ENCODE measurements at regions not wholly inside any gene's neighbourhood (a gene's known extent, or its start where the extent isn't known, plus 50 kb on each side); places are given as distances from the start of the nearest gene placed in this dataset.

GRCh38 chr9:26335116-26335515 is 557.5 kb downstream of the CAAP1 start (continued):
- no peak for TF ChIP-seq ZBTB26 (tag by site-specific recombination; optimal IDR thresholded peaks at IDR 0.05)
- TF ChIP-seq ZNF785 (tag by site-specific recombination; IDR thresholded peaks at IDR 0.05) = no peak
- no peak for TF ChIP-seq MEIS1 (CRISPR knock-in tag; IDR thresholded peaks at IDR 0.05; ENCODE audit: borderline replicate concordance)
- TF ChIP-seq ZBTB1 (tag by site-specific recombination; IDR thresholded peaks at IDR 0.05) = no peak

GRCh38 chr9:26334706-26335105 is 557.9 kb downstream of the CAAP1 start:
- TF ChIP-seq ZNF549 (tag by site-specific recombination; IDR thresholded peaks at IDR 0.05) (no peak), INSM2 (tag by site-specific recombination; IDR thresholded peaks at IDR 0.05) (no peak), ZNF544 (tag by site-specific recombination; IDR thresholded peaks at IDR 0.05) (no peak), ZNF792 (tag by site-specific recombination; IDR thresholded peaks at IDR 0.05) (no peak), ZNF394 (tag by site-specific recombination; IDR thresholded peaks at IDR 0.05; ENCODE audit: borderline replicate concordance) (no peak), ZNF529 (tag by site-specific recombination; IDR thresholded peaks at IDR 0.05; ENCODE audit: insufficient replicate concordance) (no peak), ZNF157 (tag by site-specific recombination; IDR thresholded peaks at IDR 0.05) (no peak), ZNF223 (tag by site-specific recombination; IDR thresholded peaks at IDR 0.05) (no peak), ZEB2 (tag by site-specific recombination; IDR thresholded peaks at IDR 0.05) (no peak), ZNF837 (tag by site-specific recombination; IDR thresholded peaks at IDR 0.05) (no peak)
- Histone ChIP-seq H3K4me3 (ENCODE audit: low read depth, low read length) (no peak overlapping the region), H3K9me3 (ENCODE audit: control insufficient read depth, insufficient read depth, low read depth, low read length) (no peaks in the 10 kb centered on the region), H3K36me3 (ENCODE audit: control insufficient read depth in 2 of 2, insufficient read depth in 1 of 2, low read length in 2 of 2) (no peaks in the 10 kb centered on the region), H3K4me1 (ENCODE audit: control insufficient read depth, insufficient read depth, low read length) (no peaks in the 10 kb centered on the region), H3K27ac (ENCODE audit: extremely low read depth, low read depth, low read length) (no peak overlapping the region)
- CTCF ChIA-PET = no interaction called here
- POLR2A ChIA-PET = no interaction called here

- Histone ChIP-seq H3K4me3 (ENCODE audit: low read depth, low read length) (no peak overlapping the region), H3K4me1 (ENCODE audit: control insufficient read depth, insufficient read depth, low read length) (no peaks in the 10 kb centered on the region), H3K27ac (ENCODE audit: extremely low read depth, low read depth, low read length) (no peak overlapping the region), H3K36me3 (ENCODE audit: control insufficient read depth in 2 of 2, insufficient read depth in 1 of 2, low read length in 2 of 2) (no peaks in the 10 kb centered on the region), H3K9me3 (ENCODE audit: control insufficient read depth, insufficient read depth, low read depth, low read length) (no peaks in the 10 kb centered on the region)
- ChIA-PET CTCF (interaction anchor here (0.7 kb wide), 1 partner anchor 882 kb away, joined by 5 read pairs; no protein-coding TSS in a partner anchor), POLR2A (no interaction called here)
- TF ChIP-seq ZBTB6 (tag by site-specific recombination; IDR thresholded peaks at IDR 0.05) = no peak
- no peak for TF ChIP-seq ZNF473 (tag by site-specific recombination; IDR thresholded peaks at IDR 0.05)
- no peak for TF ChIP-seq HOXD13 (CRISPR knock-in tag; IDR thresholded peaks at IDR 0.05; ENCODE audit: borderline replicate concordance)
- no peak for TF ChIP-seq MZF1 (tag by site-specific recombination; IDR thresholded peaks at IDR 0.05; ENCODE audit: borderline replicate concordance)
- TF ChIP-seq ZNF768 (tag by site-specific recombination; IDR thresholded peaks at IDR 0.05) = no peak
- TF ChIP-seq KLF16 (tag by site-specific recombination; IDR thresholded peaks at IDR 0.05) = no peak
- TF ChIP-seq SCRT1 (tag by site-specific recombination; IDR thresholded peaks at IDR 0.05; ENCODE audit: borderline replicate concordance) = no peak
- no peak for TF ChIP-seq ZSCAN30 (tag by site-specific recombination; IDR thresholded peaks at IDR 0.05)
- TF ChIP-seq ZNF280C (tag by site-specific recombination; IDR thresholded peaks at IDR 0.05) = no peak
- no peak for TF ChIP-seq GFI1B (tag by site-specific recombination; IDR thresholded peaks at IDR 0.05)
- no peak for TF ChIP-seq ZNF549 (tag by site-specific recombination; IDR thresholded peaks at IDR 0.05)
- no peak for TF ChIP-seq AEBP2 (tag by site-specific recombination; IDR thresholded peaks at IDR 0.05; ENCODE audit: borderline replicate concordance)
- TF ChIP-seq ZNF514 (tag by site-specific recombination; IDR thresholded peaks at IDR 0.05) = no peak
- no peak for TF ChIP-seq ZNF677 (tag by site-specific recombination; IDR thresholded peaks at IDR 0.05)
- no peak for TF ChIP-seq ZNF585B (tag by site-specific recombination; IDR thresholded peaks at IDR 0.05)
Observed at GRCh38 chr9:26331223-26331622, 561.4 kb downstream of the CAAP1 start.

Measured in HEK293 (cell line).